MV-4-11 (cell line): ENCODE measurements at regions not wholly inside any gene's neighbourhood (a gene's known extent, or its start where the extent isn't known, plus 50 kb on each side); places are given as distances from the start of the nearest gene placed in this dataset.

ENCODE experiments used
- DNase-seq: peaks from one replicate; lab custom pipeline; 2025; lab: John Stamatoyannopoulos, UW

DNA sequence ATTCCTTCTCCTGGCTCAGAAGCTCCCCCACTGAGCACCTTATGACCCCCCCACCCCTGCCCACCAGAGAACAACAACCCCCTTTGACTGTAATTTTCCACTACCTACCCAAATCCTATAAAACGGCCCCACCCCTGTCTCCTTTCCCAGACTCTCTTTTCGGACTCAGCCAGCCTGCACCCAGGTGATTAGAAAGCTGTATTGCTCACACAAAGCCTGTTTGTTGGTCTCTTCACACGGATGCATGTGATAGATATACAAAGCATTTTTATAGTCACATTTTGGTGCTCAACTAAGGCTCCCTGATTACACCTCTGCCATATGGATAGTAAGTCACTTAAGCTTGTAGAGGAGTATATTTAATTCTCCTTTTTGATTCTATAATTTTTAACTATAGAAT is 985.8 kb downstream of the REEP3 start:
- DNase-seq, result no peak

DNA sequence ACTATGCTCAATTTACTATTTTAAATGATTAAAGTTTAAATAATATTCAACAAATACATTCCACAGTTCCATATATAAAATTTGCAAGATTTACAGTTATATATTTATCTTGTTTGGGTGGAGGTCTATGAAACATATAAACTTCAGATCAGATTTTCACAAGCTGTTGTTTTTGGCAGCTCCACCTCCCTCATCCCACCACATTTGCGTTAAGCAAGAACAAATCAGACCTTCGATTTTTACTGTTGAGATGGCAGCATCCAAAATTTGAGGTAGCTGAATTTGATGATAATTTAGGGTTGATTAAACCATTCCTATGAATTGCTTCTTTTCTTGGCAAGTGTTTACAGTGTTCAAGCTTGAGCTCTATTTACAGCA is 986.4 kb downstream of the REEP3 start:
- no peak for DNase-seq

DNA sequence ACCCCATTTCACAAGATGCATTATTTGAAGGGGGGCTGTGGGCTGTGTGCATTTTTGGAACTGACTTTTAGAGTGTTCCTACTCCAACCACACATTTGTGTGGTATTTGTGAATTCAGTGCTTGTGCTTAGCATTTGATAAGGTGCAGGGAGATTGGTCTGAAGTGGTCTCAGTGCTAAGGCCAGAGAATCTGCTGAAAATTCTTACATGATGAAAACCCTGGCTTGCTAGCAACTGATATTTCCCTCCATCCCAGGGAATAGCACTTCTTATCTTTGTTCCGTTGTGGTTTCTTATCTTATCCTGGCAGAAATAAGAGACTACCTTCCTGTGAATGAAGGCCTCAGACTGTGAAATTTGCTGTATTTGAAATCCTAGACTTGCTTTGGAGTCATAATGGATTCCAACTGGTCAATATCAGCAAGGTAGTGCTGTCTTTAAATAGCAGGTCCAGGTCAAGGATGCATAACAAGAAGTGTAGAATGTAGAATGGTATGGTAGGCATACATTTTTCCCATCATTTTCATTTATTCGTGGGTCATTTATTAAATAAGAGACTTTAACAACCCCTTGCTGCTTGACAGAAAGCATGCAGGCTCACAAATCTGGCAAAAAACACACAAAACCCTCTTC is 986.9 kb downstream of the REEP3 start:
- no peak for DNase-seq

DNA sequence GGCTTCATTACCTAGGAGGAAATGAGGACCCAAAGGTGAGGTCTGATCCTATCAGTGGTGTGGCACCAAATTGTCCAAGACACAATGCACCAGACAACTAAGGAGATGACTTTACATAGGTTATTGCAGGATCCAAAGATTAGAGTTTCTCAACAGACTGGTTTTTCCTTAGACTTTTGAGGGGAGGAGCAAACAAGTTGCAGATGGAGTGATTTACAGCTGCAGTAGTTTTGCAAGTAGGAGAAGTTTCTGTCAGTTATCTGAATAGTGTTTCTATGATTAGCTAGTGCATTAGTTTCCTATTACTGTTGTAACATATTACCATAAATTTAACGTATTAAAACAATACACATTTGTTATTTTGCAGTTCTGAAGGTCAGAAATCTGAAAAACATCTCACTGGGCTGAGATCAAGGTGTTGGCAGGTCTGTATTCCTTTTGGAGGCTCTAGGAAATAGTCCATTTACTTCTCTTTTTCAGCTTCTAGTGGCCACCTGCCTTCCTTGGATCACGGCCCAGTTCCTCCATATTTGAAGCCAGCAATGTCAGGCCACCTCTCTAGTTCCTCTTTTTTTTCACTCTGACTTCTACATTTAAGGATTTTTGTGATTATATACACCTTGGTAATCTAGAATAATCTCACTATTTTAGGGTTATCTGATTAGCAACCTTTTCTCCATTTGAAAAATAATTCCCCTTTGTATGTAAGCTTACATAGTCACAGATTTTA is 994.9 kb downstream of the REEP3 start:
- DNase-seq, result peak; percentile 8

DNA sequence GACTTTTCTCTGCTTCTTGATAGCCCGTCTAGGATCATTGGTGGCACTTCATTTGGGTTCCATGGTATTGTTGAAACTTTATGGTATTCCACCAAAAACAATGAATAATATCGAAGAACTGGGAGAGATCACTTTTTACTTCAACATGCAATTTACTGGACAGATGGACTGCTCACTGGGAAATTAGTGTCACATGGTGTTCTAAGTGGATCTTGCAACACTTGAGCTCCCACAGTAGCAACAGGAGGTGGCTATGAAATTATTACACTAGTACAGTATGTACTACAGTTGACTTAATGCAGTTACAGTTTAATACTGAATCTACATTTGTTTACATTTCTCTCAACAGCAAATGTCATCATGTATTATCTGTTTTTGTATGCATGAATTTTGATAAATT is 997.3 kb downstream of the REEP3 start:
- DNase-seq, result no peak

DNA sequence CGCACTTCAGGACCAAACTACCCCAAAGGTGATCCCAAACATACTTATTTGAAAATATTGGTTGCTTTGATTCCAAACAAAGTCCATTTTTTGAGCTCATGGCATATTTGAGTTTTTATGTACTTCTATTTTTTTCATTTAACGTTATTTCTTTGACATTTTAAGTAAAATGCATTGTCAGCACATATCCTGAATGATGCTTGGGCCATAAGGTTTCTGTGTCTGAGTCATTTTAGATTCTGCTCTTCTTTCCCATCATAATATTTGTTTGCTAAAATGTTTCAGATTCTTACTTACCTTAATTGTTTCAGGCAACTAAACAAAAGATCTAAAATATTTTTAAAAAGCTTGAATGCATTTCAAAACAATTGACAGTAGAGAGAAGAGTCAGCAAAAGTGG is 998.2 kb downstream of the REEP3 start:
- no peak for DNase-seq

DNA sequence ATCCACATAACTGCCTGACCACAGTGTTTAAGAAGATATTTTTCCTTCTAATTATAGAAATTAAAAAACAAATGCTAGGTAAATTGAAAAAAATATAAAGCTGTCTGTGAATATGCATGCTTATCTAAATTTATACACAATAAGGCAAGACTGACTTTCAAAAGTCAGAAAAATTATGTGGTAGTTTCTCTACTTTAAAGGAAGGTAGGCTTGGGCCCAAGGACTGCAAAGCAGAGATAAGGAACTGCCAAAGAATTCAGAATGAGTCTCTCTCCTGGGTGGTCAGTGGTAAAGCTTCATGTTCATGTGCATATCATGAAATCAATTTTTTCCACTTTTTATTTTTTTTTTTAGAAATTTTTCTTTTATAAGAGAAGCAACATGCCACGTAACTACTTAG is 998.6 kb downstream of the REEP3 start:
- DNase-seq, result no peak

DNA sequence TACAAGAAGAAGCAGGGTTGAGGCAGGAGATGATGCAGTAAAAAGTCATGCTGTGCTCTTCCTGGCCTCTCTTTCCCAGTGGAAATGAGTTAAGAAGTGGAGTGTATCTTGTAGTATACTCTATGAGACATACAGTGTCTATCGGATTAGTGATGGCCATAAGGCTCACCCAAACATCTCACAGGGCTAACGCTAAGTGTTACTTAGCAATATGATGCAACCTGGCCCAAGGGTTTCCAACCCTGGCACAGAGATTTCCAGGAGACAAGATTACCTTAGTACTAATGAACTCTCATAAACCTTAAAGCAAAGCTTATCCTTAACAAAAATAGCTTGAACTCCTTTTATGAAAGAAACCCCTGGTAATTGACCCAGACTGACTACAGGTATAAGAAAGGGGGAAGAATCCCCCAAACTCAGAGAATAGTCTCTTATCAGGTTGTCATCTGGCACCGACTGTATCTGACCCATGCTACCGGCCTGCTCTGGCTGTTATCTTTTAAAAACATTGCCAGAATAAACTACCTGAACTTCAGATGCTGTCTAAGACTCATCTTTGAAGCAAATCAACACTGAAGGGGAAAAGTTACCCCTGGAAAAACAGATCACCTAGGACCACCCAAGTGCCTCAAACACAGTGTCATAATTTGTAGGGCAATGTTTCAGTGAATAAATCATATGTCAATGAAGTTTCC is 1002.0 kb downstream of the REEP3 start:
- no peak for DNase-seq

DNA sequence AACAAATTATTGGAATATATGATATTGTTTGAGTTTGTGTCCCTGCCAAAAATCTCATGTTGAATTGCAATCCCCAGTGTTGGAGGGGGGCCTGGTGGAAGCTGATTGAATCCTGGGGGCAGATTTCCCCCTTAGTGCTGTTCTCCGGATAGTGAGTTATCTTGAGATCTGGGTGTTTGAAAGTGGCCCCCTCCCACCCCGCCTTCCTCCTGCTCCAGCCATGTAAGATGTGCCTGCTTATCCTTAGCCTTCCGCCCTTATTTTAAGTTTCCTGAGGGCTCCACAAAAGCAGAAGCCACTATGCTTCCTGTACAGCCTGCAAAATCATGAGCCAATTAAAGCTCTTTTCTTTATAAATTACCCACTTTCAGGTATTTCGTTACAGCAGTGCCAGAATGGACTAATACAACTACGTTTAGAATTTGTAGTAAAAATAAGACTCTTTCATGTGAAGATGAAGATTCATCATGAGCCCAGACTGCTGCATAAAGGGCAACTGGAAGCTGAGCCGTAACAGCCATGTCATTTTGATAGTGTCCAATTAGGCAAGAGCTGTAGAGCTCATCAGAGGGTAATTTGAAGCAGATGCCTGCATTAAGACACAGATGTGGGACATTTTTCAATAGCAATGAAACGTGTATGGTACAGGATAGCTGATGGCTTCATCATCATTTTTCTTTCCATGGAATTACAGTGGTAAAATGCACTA is 1007.2 kb downstream of the REEP3 start:
- DNase-seq, result no peak

DNA sequence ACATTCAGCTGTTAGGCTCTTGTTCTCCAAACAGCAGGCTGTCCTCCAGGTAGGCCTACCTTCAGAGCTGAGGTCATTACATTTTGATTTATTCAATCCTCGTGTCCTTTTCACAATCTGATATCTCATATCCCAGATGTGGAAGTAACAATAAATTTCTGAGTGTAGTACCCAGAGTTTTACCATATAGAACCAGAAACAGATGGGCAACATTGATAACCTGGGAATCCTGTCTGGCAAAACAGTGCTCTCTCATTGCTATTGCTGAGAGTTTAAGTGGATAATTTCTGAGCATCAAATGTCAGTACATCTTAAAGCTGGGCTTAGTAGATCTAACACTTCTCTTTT is 1007.8 kb downstream of the REEP3 start:
- no peak for DNase-seq

DNA sequence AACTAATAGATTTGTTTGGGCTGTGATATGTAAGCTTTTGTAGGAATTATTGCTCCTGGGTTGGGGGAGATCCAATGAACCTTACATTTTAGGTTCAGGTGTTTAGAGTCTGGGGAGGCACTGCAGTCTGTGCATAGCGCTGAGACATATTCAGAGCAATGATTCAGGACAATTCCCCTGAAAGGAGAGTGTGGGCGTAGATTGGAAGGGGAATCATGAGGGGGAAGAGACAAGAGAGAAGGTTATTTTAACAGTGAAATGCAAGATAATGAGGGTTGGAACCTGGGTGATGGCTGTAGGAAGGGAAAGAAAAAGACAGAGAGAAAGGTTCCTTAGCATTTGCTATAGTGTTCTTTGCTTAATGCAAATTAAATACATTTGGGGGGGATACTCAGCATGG is 1013.4 kb downstream of the REEP3 start:
- DNase-seq, result no peak

DNA sequence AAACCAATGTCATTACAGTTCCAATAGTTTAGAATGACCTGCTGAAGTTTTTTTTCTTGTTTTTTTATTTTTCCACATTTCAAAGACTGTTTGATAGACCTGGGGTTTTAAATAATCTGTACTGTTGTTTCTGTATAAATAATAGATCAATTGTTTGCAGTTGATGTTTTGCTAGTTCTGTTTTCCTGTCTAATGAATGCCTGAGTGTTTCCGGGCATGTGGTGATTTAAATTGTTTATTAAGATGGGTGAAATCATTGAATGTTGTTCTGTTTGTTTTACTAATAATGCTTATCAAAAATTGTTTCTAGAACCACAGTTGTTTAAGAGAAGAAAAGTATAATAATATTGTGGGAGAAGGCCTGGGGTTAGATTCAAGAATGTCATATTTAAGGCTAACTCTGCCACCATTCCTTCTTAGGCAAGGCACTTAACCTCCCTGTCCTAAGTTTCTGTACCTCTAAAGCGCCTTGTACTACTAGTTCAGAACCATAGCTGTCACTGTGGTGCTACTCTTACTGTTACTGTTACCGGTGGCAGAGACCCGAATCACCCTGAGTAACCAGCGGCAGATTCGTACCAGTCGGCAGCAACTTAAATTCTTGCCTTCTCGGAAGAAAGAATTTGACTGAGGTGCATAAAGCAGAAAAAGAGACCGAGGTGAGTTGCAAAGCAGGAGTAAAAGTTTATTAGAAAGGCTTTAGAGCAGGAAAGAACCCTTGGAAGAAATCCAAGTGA is 1014.1 kb downstream of the REEP3 start:
- no peak for DNase-seq

DNA sequence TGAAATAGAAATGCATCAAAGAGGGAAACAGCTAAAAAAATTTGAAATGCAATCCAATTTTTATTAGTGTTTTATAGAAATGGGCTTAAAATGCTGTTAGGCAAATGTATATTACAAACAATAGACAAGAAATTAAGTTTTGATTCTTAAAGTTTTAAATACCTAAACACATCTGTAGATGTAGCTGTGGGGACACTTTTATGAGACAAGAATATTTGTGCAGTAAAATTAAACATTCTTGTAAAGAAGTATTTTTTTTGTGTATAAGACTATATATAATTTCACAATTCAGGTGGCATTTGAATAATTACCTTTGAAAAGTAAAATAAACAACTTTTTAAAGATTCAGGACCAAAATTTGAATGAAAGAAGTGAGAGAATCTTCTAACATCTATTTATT is 1015.9 kb downstream of the REEP3 start:
- no peak for DNase-seq

DNA sequence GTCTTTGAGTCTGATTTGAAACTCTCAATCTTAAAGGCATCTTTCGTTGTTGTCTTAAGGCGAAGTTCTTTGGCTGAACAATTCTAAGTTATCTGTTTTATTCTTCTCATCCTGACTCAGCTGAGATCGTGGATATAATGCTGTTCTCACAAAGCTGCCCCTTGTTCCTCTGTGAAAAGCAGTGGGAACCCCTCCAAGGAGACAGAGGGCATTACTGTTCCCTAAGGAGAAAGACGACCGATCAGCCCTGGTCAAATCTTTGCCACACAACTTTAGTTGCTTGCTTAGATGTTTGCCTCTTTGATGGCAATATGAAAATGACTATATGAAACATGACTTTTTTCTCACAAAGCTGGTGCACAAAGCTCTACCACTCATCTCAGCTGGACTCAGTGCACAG is 1016.7 kb downstream of the REEP3 start:
- no peak for DNase-seq

DNA sequence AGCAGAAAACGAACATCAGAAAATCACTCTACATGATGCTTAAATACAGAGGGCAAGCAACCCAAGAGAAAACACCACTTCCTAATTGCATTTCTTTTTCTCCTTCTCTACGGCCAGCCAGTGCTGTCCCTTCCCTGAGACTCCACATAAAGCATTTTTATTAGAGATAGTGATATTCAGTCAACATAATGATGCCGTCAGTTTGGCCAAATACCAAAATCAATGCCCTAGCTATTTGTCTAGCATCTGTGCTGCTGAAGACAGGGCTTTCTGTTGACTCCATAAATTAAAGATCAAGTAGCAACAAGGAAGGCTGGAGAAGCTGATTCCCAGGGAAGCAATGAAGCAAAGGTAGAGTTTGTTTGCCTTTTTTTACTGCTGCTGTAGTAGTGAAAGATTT is 1024.9 kb downstream of the REEP3 start:
- no peak for DNase-seq

DNA sequence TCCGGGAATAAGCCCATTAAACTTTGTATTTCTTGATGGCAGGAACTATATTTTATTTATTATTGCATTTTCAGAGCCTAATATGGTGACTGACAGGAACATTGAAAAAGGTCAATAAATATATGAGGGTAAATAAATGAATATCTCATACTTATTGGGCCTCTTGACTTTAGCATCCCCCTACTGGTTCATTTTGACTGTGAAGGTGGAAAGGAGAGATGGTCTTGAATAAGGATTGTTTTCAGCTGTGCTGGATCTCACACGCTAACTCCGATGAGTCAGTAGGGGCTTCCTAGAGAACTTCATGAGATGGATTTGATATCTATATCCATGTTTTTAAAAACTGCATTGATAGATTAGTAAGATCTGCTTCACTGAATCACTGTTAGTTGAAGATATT is 1026.0 kb downstream of the REEP3 start:
- no peak for DNase-seq

DNA sequence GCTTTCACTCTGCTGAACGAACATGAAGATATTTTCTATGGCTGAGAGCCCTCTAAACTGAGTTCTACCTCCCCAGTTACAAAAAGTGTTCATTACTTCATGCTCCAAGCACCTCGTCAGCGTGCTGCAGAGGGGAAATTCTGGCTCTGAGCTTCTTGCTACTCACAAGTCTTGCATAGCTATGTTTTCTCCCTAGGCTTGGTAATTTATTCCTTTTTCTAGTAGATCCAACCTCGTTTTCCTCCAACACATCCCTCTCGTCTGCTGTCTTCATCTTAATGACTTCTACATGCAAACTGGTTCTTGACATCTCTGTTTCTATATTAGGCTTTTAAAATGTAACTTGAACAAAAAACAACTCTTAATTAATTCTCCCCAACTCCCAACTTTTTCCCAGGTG is 1034.5 kb downstream of the REEP3 start:
- DNase-seq, result no peak

DNA sequence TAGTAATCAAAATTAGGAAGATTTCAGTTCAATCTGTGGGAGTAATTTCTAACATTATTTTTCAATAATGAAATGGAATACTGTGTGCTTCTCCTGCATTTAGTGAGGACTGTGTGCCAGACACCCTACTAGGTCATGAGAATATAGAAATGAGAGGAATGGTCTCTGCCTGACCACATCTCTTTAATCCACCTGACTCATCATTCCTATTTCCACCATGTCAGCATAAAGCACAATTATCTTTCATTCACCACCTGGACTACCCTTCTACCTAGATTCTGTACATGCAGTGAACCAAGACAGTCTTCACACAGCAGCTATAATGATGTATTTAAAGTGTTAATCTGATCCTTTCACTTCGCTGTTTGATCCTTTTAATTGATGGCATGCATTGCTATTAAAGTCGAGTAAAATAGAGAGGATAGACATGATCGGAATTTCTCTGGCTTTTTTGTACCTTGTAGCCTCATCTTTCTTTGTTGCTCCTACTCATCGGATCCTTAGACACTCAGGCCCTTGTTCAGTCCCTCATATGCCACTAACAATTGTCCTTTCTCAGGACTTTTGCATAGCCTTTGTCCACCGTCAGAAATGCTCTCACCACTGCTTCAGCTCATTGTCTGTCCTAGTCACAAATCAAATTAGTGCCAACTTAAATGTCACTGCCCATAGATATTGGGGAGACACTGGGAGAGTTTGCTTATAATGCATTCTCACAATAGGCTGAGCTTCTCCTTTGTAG is 1037.1 kb downstream of the REEP3 start:
- no peak for DNase-seq

DNA sequence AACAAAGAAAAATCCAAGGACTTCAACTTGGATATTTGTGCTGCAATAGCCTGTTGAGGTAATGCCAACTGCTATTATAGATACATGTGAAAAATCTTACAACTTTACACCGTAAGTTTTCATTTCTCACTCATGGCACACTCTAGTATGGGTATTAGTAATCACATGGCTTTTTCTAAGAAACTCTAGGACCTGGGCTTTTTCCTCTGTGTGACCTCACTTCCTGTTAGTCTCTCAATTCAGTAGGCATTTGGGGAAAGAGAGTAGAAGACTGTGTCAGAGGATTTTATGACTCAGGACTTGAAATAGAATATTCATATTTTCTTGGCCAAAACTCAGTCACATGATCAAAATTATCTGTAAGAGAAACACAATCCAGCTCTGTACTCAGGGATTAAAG is 1049.9 kb downstream of the REEP3 start:
- peak; percentile 0 for DNase-seq

DNA sequence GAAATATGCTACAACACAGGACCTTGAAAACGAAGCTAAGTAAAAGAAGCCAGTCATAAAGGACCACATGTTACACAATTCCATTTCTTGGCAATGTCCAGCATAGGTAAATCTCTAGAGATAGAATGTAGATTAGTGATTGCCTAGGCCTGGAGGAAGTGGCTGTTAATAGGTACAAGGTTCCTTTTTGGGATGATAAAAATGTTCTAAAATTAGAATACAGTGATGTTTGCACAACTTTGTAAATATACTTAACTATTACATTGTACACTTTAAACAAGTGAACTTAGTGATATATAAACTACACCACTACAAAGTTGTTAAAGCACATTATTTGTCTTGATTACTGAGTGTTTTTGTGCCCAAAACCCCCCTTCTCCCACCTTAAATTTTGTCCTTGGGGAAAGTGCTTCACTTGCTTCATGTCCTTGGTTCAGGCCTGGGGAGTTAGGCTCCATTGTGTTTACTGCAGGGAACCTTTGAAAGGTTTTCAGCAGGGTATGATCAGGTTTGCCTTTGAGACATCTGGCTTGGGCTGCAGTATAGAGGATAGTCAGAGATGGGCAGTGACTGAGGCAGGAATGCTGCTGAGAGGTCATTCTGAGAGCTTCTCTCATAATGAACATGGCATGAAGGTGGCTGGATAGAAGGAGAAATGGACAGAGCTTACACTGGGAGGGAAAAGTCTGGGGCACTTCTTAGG is 1052.6 kb downstream of the REEP3 start:
- DNase-seq, result no peak

DNA sequence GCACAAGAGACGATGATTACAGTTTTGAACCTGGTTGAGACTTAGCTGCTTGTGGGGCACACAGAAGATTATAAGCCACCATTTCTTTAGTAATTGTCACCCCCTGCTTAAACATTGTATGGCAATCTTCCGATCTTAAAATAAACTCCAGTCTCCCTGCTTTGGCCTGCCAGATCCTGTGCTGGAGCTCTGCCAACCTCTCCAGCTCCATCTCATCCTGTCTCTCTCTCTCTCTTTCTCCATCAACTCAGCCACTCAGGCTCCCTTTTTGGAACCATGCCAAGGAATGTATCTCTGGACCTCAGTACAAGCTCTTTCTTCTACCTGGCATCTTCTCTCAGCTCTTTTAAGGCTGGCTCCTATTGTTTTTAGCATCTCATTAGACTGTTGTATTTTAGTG is 1053.2 kb downstream of the REEP3 start:
- no peak for DNase-seq
